Effector CD8-positive, alpha-beta T cell (primary cell): ENCODE measurements at regions not wholly inside any gene's neighbourhood (a gene's known extent, or its start where the extent isn't known, plus 50 kb on each side); places are given as distances from the start of the nearest gene placed in this dataset.
"Not testable (repeated sequence)": the region's sequence is repeated elsewhere in the genome, so short reads cannot be mapped to it uniquely, and the experiment has no call there.

ENCODE experiments used
- DNase-seq: peaks from one replicate; lab custom pipeline; 2025; lab: John Stamatoyannopoulos, UW

- no peak for DNase-seq
Measured at GRCh38 chr14:38056270-38056669, 151.4 kb upstream of the SSTR1 start.

GRCh38 chr14:38062223-38062622 is 145.5 kb upstream of the SSTR1 start:
- DNase-seq = not testable (repeated sequence)

- DNase-seq = no peak
Measured at GRCh38 chr14:38063711-38064320, 143.9 kb upstream of the SSTR1 start.

- DNase-seq = peak; percentile 51
Measured at GRCh38 chr14:38065106-38065762, 142.5 kb upstream of the SSTR1 start.

GRCh38 chr14:38070061-38070588 is 137.6 kb upstream of the SSTR1 start:
- no peak for DNase-seq

GRCh38 chr14:38073641-38074040 is 134.1 kb upstream of the SSTR1 start:
- no peak for DNase-seq

GRCh38 chr14:38074081-38074480 is 133.6 kb upstream of the SSTR1 start:
- DNase-seq = no peak

- no peak for DNase-seq
Measured at GRCh38 chr14:38074754-38075153, 132.9 kb upstream of the SSTR1 start.

- peak; percentile 21 for DNase-seq
Measured at GRCh38 chr14:38078393-38078792, 129.3 kb upstream of the SSTR1 start.

- no peak for DNase-seq
Measured at GRCh38 chr14:38079268-38079667, 128.4 kb upstream of the SSTR1 start.

- no peak for DNase-seq
Measured at GRCh38 chr14:38079886-38080285, 127.8 kb upstream of the SSTR1 start.

GRCh38 chr14:38080696-38081095 is 127.0 kb upstream of the SSTR1 start:
- DNase-seq = no peak

- no peak for DNase-seq
Measured at GRCh38 chr14:38083039-38083438, 124.7 kb upstream of the SSTR1 start.

- DNase-seq = no peak
Measured at GRCh38 chr14:38089123-38089522, 118.6 kb upstream of the SSTR1 start.

GRCh38 chr14:38090506-38090905 is 117.2 kb upstream of the SSTR1 start:
- no peak for DNase-seq

- DNase-seq = no peak
Measured at GRCh38 chr14:38098074-38098836, 109.4 kb upstream of the SSTR1 start.

GRCh38 chr14:38101679-38102078 is 106.0 kb upstream of the SSTR1 start:
- no peak for DNase-seq

GRCh38 chr14:38103542-38104225 is 104.0 kb upstream of the SSTR1 start:
- no peak for DNase-seq

- no peak for DNase-seq
Measured at GRCh38 chr14:38105106-38105702, 102.5 kb upstream of the SSTR1 start.

GRCh38 chr14:38107216-38107631 is 100.5 kb upstream of the SSTR1 start:
- DNase-seq = no peak

GRCh38 chr14:38108681-38109080 is 99.0 kb upstream of the SSTR1 start:
- DNase-seq = no peak

GRCh38 chr14:38110258-38110657 is 97.4 kb upstream of the SSTR1 start:
- no peak for DNase-seq
